Suppressor macrophage treated with lipopolysaccharide for 4 hours (primary cell): ENCODE measurements at regions not wholly inside any gene's neighbourhood (a gene's known extent, or its start where the extent isn't known, plus 50 kb on each side); places are given as distances from the start of the nearest gene placed in this dataset.
A peak's percentile ranks its signal among the peaks of the same experiment; 100 is the strongest.
"Not testable (repeated sequence)": the region's sequence is repeated elsewhere in the genome, so short reads cannot be mapped to it uniquely, and the experiment has no call there.

Experiments
- DNase-seq: peaks from one replicate; pipeline ENCODE4 v3.0.0-alpha.2; 2020

DNA sequence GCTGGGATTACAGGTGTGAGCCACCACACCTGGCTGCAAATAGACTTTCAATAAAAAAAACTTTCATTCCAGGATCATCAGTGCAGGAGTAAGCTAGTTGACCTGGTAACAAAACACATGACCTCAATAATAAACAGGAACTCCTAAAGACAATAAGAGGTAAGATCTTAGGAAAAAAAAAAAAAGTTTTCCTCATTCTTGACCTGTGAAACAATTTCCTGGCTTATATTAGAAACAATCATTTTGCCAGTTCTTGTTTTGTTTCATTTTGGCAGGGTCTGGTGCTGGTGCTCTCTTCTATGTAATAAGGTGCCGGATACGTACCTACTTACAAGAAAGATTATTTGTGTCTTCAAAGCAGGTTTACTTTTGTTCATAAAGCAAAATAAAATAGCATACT, 90.6 kb upstream of the AMN1 start:
- no peak for DNase-seq

DNA sequence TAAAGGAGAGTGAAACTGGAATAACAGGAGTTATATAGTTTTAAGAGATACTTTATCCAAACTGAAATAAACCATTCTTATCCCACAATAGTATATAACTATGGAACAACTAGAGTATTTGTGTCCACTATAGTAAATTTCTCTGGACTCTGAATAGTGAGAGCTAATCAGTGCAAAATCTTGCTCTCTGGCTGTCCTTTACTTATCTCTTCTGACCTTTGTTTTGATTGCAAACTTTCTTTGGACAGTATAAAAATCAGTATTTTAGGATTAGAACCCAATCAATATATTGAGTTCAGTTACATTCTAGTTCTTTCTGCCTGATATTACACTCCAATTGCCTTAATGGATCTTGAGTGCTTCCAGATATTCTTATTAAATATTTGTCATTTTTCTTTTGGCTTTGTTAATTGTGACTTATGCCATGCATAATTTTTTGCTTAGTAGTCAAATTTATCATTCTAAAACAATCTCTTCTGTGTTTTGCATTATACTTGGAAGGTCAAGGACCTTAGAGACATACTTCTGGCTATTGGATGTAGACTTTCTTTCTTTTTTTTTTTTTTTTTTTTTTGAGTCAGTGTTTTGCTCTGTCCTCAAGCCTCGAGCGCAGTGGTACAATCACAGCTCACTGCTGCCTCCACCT, 89.9 kb upstream of the AMN1 start:
- DNase-seq: no peak

DNA sequence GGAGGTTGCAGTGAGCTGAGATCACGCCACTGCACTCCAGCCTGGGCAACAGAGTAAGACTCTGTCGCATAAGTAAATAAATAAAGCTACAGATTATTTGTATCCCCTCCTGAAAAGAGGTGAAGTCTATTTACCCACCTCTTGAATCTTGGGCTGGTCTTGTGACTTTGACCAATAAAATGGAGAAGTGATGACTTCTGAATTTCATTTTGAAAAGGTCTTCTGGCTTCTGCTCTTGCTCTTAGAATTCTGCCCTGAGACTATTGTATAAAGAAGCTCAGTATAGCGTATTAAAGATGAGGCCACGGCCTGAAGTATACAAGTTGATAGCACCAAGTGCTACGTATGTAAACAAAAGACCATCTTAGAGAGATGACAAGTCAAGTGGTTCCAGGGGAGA, 88.3 kb upstream of the AMN1 start:
- DNase-seq: no peak

DNA sequence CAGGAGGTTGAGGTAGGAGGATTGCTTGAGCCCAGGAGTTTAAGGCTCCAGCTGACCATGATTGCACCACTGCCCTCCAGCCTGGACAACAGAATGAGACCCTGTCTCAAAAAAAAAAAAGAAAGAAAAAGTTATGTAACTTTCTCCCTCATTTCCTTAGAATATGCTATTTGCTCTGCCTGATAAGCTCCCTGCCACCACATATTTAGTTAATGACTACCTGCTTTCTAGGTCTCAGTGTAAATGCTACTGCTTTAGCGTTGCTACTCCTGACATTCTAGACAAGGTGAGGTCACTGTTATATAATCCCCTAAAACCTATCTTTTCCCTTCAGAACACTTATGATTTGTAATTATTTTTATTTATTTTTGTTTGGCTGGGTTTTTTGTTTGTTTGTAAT, 86.3 kb upstream of the AMN1 start:
- no peak for DNase-seq

DNA sequence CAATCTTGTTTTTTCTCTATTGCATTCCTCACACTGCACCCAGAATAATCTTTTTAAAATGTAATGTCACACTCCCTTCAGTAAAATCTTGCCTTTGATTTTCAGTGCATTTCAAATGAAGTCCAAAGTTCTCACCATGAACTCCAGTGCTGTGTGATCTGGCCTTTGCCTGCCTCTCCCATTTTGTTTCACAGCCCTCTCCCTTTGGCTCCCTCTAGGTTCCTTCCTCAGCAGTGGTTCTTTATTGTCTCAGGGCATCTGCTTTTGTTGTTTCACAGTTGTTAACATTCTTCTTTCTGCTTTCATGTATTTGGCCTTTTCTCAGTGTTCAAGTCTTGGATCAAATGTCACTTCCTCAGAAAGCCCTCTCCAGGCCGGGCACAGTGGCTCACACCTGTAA, 84.5 kb upstream of the AMN1 start:
- no peak for DNase-seq

DNA sequence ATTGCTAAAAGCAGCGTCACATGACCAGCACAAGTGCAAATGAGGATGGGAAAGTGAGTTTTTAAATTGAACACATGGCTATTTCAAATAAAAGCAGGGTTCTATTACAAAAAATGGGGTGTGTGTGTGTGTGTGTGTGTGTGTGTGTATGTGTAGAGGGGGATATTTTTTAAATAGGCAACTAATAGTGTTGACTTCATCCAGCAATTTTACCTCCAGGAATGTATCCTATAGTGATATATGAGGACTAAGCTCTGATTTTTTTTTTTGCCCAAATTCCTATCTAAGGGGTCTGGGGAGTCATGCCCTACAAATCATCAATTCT, 78.9 kb upstream of the AMN1 start:
- DNase-seq: no peak

DNA sequence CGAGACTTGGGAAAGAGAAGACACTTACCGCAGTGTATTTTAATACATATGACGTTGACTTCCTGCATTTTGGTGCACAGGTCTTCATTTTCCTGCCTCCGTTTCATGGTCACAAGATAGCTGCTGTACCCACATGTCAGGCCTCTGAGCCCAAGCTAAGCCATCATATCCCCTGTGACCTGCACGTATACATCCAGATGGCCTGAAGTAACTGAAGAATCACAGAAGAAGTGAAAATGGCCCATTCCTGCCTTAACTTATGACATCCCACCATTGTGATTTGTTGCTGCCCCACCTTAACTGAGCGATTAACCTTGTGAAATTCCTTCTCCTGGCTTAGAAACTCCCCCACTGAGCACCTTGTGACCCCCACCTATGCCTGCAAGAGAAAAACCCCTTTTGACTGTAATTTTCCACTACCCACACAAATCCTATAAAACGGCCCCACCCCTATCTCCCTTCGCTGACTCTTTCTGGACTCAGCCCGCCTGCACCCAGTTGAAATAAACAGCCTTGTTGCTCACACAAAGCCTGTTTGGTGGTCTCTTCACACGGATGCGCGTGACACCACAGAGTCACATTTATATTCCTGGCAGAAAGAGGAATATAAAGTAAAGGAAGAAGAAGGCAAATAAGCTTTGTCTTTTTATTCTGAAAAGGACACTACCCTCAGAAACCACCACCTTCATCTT, 78.4 kb upstream of the AMN1 start:
- not testable (repeated sequence) for DNase-seq

DNA sequence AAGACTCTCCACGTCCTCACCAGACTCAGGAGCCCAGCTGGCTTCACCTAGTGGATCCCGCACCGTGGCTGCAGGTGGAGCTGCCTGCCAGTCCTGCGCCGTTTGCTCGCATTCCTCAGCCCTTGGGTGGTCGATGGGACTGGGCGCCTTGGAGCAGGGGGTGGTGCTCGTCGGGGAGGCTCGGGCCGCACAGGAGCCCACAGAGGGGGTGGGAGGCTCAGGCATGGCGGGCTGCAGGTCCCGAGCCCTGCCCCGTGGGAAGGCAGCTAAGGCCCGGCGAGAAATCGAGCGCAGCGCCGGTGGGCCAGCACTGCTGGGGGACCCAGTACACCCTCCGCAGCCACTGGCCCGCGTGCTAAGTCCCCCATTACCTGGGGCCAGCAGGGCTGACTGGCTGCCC, 76.9 kb upstream of the AMN1 start:
- DNase-seq: not testable (repeated sequence)

DNA sequence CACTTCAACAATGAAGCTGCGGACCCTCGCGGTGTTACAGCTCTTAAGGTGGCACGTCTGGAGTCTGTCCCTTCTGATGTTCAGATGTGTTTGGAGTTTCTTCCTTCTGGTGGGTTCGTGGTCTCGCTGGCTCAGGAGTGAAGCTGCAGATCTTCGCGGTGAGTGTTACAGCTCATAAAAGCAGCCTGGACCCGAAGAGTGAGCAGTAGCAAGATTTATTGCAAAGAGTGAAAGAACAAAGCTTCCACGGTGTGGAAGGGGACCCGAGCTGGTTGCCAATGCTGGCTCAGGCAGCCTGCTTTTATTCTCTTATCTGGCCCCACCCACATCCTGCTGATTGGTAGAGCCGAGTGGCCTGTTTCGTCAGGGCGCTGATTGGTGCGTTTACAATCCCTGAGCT, 75.9 kb upstream of the AMN1 start:
- DNase-seq: not testable (repeated sequence)

DNA sequence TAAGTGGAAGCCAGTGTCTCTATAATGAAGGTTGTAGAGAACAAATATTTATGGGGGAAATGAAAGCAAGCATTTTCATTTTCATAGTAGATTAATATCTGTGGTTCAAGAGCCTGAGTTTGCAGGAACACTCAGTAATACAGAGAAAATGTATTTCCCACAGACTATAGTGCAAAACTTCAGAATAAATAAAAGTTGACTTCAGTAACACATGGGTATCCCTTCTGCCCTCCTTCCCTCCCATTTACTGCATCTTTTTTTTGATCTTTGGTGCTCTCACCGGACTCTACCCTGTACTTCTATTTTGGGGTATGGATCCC, 75.3 kb upstream of the AMN1 start:
- DNase-seq: no peak

DNA sequence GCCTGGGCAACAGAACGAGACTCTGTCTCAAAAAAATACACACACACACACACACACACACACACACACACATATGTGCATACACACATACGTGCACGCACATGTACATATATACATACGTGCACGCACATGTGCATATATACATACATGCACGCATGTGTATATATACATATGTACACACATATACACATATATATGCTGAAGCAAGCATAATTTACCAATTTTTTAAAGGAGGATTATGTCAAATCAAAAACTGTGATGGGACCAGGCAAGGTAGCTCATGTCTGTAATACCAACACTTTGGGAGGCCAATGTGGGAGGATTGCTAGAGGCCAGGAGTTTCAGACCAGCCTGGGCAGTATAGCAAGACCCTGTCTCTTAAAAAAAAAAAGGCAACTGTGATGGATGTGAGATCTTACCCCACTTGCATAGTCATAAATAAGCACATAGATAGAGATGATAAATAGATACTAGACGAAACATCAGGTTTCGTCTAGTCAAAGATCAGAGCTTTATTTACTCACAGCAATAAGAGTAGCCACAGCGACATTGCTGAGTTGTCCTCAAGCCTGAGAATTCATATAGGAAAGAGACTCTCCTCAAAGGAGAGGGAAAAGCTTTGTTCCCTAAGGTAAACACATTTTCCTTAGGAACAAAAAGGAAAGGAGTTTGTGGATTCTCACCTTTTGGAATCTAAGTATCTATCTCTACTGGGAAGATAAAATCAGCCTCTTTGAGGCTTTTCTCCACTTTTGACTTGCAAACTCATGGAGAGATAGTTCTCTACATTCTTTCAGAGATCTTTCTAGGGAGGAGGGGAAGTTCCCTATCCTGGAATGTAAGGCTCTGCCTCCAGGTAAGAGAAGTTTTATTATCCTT, 74.7 kb upstream of the AMN1 start:
- DNase-seq: no peak

DNA sequence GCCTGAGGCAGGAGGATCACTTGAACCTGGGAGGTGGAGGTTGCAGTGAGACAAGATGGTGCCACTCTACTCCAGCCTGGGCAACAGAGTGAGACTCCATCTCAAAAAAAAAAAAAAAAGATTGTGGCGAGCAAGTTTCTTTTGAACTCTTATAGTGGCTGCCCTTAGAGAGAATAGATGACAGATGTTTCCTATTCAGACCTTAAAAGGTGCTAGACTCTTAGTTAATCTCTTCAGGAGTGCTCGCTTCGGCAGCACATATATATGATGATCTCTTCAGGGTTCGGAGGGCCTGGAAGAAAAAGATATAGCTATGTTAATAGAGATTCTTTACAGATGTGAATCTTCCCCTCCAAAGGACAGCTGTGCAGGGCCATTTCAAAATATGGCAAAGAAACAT, 73.1 kb upstream of the AMN1 start:
- no peak for DNase-seq

DNA sequence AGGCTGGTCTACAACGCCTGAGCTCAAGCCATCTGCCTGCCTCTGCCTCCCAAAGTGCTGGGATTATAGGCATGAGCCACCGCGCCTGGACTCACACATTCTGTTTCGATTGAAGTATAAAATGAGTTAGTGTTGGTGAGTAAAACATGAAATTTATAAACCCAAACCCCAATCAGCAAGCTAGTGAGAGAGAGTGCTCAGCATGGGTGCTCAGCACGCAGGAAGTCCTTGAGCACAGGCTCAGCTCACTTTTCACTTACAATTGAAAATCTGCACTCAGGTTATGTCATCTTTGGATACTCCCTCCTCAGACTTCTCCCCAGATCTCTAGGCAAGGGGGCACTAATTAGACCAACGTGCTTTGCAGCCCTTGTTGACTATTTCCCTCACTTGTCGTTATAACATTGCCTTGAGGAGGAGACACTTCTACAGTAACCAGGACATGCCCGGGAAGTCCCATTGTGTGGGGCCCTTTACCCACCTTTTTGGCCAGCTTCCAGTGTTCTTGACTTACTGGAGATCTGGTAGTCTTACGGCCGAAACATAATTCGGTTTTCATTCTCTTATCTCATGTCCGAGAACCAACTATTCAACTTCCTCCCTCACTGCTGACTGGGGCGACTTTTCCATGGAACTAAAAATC, 68.5 kb upstream of the AMN1 start:
- no peak for DNase-seq

DNA sequence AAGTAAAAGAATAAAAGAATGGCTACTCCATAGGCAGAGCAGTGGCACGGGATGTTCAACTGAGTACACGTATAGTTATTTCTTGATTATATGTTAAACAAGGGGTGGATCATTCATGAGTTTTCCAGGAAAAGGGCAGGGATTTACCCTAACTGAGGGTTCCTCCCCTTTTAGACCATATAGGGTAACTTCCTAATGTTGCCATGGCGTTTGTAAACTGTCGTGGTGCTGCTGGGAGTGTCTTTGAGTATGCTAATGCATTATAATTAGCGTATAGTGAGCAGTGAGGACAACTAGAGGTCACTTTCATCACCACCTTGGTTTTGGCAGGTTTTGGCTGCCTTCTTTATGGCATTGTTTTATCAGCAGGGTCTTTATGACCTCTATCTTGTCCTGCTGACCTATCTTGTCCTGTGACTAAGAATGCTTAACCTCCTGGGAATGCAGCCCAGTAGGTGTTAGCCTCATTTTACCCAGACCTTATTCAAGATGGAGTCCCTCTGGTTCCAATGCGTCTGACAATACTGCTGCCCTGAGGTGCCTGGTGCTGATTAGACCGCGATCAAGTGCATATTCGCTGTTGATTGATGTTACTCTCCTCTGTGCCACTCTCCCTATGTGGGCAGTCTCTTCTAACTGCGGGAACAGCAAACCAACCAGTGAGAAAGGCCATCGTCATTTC, 67.6 kb upstream of the AMN1 start:
- DNase-seq: no peak

DNA sequence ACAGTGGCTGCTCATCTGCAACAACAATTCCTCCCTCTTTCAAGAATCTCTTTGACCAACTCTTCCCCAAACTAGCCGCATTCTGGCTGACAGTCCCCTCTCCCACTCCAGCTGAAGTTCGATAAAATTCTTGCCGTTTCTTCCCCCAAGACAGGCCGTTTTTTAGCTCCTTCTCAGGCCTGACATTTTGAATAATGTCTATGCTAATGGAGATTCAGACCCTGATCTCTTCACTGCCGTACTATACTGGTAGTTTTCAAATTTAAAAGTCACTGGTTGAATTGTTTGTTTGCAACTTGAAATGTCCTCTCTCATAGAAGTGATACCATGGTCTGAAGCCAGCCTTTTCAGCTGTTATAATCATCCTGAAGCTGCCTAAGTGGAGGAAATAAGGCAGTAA, 65.9 kb upstream of the AMN1 start:
- DNase-seq: no peak

DNA sequence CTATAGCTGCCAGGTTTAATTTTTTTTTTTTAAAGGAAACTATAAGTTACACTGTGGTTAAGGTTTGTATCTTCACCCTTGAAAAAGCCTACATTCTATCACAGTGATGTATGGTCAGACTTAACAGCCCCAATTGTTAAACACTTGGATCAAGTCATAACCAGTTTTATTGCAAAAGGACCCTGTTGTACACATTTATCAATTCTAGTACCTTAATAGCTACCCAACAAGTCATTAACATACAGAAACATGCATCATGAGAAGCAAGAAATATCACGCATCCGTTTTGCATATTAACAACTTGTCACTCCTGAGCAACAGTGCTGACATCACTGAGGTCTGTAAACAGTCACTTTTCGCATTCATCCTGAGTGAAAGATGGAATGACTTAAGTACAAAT, 62.4 kb upstream of the AMN1 start:
- not testable (repeated sequence) for DNase-seq

DNA sequence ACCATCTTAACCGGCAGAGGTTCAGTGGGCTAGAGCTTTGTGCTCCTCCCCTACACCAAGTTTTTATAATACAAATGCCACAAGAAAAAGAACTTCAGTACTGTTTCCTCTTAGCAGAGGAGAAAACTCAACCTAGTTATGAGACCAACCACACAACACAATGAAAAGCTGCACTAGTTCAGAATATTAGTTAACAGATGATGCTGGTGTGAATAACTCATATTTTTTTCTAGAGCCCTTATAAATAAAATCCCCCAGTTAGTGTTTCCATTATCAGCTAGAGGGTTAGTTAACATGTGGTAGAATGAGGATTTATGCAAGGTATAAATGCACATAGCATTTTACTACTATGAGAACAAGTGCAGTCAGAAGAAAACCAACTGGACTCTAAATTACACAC, 61.9 kb upstream of the AMN1 start:
- no peak for DNase-seq

DNA sequence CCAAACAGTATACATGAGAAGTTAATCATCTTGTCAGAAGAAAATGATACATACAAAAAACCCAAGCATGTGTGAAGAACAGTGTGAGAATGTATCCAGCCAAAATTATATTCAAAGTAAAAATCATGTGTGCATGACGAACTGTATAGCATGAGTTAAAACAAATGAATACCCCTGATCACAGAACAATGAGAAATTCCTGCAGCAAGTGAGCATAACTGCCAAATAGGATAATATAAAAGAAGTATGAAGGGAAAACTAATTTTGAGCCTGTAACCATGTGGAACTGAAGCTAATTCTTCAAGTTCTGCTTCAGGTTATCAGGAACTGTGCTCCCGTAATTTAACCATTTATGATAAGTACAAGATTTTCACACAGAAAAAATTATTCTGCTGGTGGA, 56.5 kb upstream of the AMN1 start:
- DNase-seq: no peak

DNA sequence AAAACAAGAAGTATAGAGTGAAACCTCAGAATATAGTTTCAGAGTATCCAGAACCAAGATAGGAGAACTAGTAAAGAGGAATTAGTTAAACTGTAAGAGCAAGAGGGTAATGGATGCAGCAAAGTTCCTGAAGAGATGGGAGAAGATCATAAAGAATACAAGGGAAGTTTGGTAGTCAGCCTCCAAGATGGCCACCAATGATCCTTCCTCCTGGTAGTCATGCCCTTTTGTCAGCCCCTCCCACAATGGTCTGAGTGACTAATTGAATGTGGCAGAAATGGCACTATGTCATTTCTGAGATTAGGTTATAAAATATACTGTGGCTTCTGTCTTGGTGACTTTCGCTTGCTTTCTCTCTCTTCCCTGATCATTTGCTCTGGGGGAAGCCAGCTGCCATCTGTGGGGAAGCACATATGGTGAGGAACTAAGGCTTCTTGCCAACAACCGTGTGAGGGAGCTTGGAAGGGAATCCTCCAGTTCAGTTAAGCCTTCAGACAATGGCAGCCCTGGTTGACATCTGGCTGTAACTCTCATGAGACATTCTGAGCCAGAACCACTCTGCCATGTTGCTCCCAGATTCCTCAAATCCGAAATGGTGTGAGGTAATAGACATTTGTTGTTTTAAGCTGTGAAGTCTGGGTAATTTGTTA, 55.3 kb upstream of the AMN1 start:
- peak; percentile 44 for DNase-seq

DNA sequence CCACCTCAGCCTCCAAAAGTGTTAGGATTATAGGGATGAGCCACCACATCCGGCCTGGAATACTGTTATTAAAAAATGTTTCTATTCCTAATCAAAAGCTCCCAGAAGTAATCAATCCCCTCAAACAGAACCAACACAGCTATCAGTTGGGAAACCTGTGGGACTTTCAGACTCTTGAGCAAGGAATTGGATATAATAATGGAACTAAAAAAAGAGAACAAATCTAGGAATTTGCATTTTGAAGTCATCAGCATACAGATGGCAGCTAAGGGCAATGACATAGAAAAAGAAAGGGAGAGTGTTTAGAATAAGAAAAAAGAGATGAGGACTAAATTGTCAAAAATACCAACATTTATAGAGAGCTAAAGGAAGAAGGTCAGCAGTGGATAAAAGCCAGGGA, 54.7 kb upstream of the AMN1 start:
- peak; percentile 33 for DNase-seq

DNA sequence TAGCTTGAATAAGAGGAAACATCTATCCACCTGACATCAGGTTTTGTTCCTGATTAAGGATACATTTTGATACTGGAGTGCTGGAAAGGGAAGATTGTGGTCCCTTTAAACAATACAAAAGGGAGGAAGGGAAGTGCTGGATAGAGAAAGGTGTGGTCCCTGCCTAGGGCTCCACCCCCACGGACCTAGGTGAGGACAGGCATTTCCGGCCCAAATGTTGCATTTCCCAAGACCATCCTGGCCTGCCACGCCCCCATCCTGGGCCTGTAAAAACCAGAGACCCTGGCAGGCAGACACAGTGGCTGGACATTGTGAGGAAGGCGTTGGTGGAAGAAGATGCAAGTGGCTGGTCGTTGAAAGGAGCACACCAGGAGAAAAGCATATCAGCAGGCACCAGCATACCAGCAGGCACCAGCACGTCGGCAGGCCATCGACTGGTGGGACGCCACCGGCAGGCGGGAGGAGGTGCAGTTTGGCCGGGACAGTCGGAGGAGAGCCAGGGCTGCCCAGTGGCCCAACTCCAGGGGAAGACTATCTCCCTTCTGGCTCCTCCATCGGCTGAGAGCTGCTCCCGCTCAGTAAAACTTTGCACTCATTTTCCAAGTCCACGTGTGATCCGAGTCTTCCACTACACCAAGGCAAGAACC, 53.2 kb upstream of the AMN1 start:
- no peak for DNase-seq

DNA sequence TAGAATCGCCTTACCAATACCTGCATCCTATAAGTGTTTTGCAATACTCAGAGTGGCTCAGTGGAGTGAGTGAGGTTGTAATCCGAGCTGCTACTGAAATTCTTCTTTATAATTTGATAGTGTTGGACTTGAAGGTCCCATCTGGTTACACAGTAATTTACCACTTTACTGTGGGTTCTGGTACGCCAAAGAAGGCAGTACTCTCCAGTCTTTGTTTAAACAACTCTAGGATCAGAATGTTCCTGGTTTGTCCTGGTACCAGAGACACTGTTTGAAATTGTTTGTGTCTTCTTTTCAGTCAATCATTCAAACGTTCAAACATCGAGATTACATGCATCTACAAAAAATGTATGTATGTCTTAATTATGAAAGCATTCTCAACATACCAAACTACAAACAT, 51.3 kb upstream of the AMN1 start:
- no peak for DNase-seq
